ENCODE measurements at regions not wholly inside any gene's neighbourhood (a gene's known extent, or its start where the extent isn't known, plus 50 kb on each side); places are given as distances from the start of the nearest gene placed in this dataset.

DNA sequence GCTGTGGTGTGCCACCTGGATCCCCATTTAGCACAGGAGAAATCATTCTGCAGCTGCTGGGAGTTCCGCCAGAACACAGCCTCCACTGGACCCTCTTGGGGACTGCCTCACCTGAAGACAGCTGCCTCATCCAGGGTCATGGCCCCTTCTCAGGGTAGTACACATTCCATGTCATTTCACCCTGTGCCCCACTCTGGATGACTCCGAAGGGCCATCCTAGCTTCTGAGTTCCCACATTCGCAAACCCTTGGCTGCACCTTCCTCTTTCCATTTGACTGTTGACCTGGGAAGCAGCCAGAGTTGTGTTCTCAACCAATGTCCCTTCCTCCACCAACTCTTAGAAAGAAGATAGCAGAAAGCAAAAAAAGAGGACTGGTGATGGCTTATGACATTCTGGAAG lies 125.6 kb upstream of the TBX20 start:
- CTCF ChIA-PET = no interaction called here

GRCh38 chr7:35375516-35375915 lies 121.6 kb upstream of the TBX20 start:
- CTCF ChIA-PET = no interaction called here

More for the DNA sequence above, 125.6 kb upstream of the TBX20 start:
- POLR2A ChIA-PET (ENCODE audit: low non-redundant PET) = no interaction called here
- DNase-seq (ENCODE audit: low spot score) = no peak
- no peak for TF ChIP-seq EZH2 (IDR thresholded peaks at IDR 0.05; ENCODE audit: borderline replicate concordance, low read depth, low read length, poor library complexity, severe bottlenecking)
- TF ChIP-seq, protein P1, sequence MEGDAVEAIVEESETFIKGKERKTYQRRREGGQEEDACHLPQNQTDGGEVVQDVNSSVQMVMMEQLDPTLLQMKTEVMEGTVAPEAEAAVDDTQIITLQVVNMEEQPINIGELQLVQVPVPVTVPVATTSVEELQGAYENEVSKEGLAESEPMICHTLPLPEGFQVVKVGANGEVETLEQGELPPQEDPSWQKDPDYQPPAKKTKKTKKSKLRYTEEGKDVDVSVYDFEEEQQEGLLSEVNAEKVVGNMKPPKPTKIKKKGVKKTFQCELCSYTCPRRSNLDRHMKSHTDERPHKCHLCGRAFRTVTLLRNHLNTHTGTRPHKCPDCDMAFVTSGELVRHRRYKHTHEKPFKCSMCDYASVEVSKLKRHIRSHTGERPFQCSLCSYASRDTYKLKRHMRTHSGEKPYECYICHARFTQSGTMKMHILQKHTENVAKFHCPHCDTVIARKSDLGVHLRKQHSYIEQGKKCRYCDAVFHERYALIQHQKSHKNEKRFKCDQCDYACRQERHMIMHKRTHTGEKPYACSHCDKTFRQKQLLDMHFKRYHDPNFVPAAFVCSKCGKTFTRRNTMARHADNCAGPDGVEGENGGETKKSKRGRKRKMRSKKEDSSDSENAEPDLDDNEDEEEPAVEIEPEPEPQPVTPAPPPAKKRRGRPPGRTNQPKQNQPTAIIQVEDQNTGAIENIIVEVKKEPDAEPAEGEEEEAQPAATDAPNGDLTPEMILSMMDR (conservative IDR thresholded peaks at IDR 0.05; ENCODE audit: low read depth, low read length) = no peak
- H3K27ac ChIP-seq (ENCODE audit: low read depth, low read length, poor library complexity, severe bottlenecking) = no peak overlapping the region
- H3K4me3 ChIP-seq (ENCODE audit: low read depth, low read length, poor library complexity, severe bottlenecking) = no peak overlapping the region
- H3K27me3 ChIP-seq (replicated peaks; ENCODE audit: insufficient read depth, low read depth, low read length, poor library complexity) = peaks cover 5% of the 10 kb centered on the region
- intact Hi-C loops (cut with micrococcal nuclease; ENCODE audit: unreplicated experiment) = no loop called here
- no TSS peak for BruUV-seq (replicated peaks)
- H3K9me3 ChIP-seq (ENCODE audit: low read depth, low read length, poor library complexity, severe bottlenecking) = no peaks in the 10 kb centered on the region
- no peaks in the 10 kb centered on the region for H3K36me3 ChIP-seq (ENCODE audit: insufficient read depth, low read length, poor library complexity, severe bottlenecking)
- no peaks in the 10 kb centered on the region for H3K4me1 ChIP-seq (ENCODE audit: insufficient read depth, low read length, poor library complexity, severe bottlenecking)

DNA sequence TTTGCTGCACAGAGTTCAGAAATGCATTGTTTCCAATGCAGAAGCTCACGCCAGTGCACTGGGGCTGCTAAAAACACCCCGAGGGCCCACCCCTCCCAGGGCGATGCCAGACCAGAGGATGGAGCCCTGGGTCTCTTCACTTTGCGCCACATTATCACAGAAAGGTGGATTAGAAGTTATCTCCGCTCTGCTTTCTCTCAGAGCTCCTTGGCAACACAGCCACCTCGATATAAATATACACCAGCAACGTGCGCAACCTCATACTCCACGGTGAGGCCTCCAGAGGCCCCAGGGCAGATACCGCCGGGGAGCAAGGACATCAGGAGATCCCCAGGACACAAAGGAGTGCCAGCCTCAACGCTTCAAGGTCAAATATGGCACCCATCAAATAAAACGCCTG lies 121.0 kb upstream of the TBX20 start:
- H3K4me3 ChIP-seq (ENCODE audit: low read depth, low read length, poor library complexity, severe bottlenecking) = no peak overlapping the region
- no peak overlapping the region for H3K27ac ChIP-seq (ENCODE audit: low read depth, low read length, poor library complexity, severe bottlenecking)
- TF ChIP-seq, protein P1 (conservative IDR thresholded peaks at IDR 0.05; ENCODE audit: low read depth, low read length) = no peak
- TF ChIP-seq EZH2 (IDR thresholded peaks at IDR 0.05; ENCODE audit: borderline replicate concordance, low read depth, low read length, poor library complexity, severe bottlenecking) = no peak
- H3K36me3 ChIP-seq (ENCODE audit: insufficient read depth, low read length, poor library complexity, severe bottlenecking) = no peaks in the 10 kb centered on the region
- POLR2A ChIA-PET (ENCODE audit: low non-redundant PET) = no interaction called here
- H3K27me3 ChIP-seq (replicated peaks; ENCODE audit: insufficient read depth, low read depth, low read length, poor library complexity) = peaks cover 4% of the 10 kb centered on the region
- CTCF ChIA-PET = no interaction called here
- H3K9me3 ChIP-seq (ENCODE audit: low read depth, low read length, poor library complexity, severe bottlenecking) = no peaks in the 10 kb centered on the region
- H3K4me1 ChIP-seq (ENCODE audit: insufficient read depth, low read length, poor library complexity, severe bottlenecking) = no peaks in the 10 kb centered on the region
- no TSS peak for BruUV-seq (replicated peaks)
- DNase-seq (ENCODE audit: low spot score) = no peak
- intact Hi-C loops (cut with micrococcal nuclease; ENCODE audit: unreplicated experiment) = no loop called here

More at GRCh38 chr7:35375516-35375915, 121.6 kb upstream of the TBX20 start:
- BruUV-seq (replicated peaks) = no TSS peak
- Histone ChIP-seq H3K27me3 (replicated peaks; ENCODE audit: insufficient read depth, low read depth, low read length, poor library complexity) (peaks cover 5% of the 10 kb centered on the region), H3K27ac (ENCODE audit: low read depth, low read length, poor library complexity, severe bottlenecking) (no peak overlapping the region), H3K9me3 (ENCODE audit: low read depth, low read length, poor library complexity, severe bottlenecking) (no peaks in the 10 kb centered on the region), H3K4me3 (ENCODE audit: low read depth, low read length, poor library complexity, severe bottlenecking) (no peak overlapping the region), H3K4me1 (ENCODE audit: insufficient read depth, low read length, poor library complexity, severe bottlenecking) (no peaks in the 10 kb centered on the region), H3K36me3 (ENCODE audit: insufficient read depth, low read length, poor library complexity, severe bottlenecking) (no peaks in the 10 kb centered on the region)
- TF ChIP-seq, protein P1 (conservative IDR thresholded peaks at IDR 0.05; ENCODE audit: low read depth, low read length) = no peak
- intact Hi-C loops (cut with micrococcal nuclease; ENCODE audit: unreplicated experiment) = no loop called here
- no peak for DNase-seq (ENCODE audit: low spot score)
- POLR2A ChIA-PET (ENCODE audit: low non-redundant PET) = no interaction called here
